CD4-positive, alpha-beta T cell treated with Interleukin-1 beta for 1 hour (primary cell): ENCODE measurements at regions not wholly inside any gene's neighbourhood (a gene's known extent, or its start where the extent isn't known, plus 50 kb on each side); places are given as distances from the start of the nearest gene placed in this dataset.

Experiments
- DNase-seq, 2 donors: peaks; one replicate each; pipeline ENCODE4 v3.0.0-alpha.2; 2020 to 2022

GRCh38 chr2:217219164-217219520 is 359.3 kb upstream of the TNP1 start:
- DNase-seq, result no peak

GRCh38 chr2:217218269-217219163 is 358.7 kb upstream of the TNP1 start:
- DNase-seq, result no peak

GRCh38 chr2:217216982-217217381 is 357.1 kb upstream of the TNP1 start:
- DNase-seq, result no peak

- no peak for DNase-seq
Measured at GRCh38 chr2:217216316-217216715, 356.5 kb upstream of the TNP1 start.

- no peak for DNase-seq
Measured at GRCh38 chr2:217215877-217216276, 356.0 kb upstream of the TNP1 start.

GRCh38 chr2:217208867-217209266 is 349.0 kb upstream of the TNP1 start:
- DNase-seq, result no peak

- DNase-seq, result no peak
Measured at GRCh38 chr2:217207699-217208010, 347.8 kb upstream of the TNP1 start.

- no peak for DNase-seq
Measured at GRCh38 chr2:217206907-217207698, 347.2 kb upstream of the TNP1 start.

GRCh38 chr2:217206016-217206725 is 346.3 kb upstream of the TNP1 start:
- DNase-seq, result no peak

GRCh38 chr2:217204358-217204757 is 344.5 kb upstream of the TNP1 start:
- no peak for DNase-seq

- DNase-seq, result no peak
Measured at GRCh38 chr2:217203086-217203485, 343.2 kb upstream of the TNP1 start.

GRCh38 chr2:217199255-217199630 is 339.4 kb upstream of the TNP1 start:
- no peak for DNase-seq

- DNase-seq, result no peak
Measured at GRCh38 chr2:217195658-217196446, 336.0 kb upstream of the TNP1 start.

- DNase-seq, result no peak
Measured at GRCh38 chr2:217195016-217195415, 335.2 kb upstream of the TNP1 start.

GRCh38 chr2:217193431-217194340 is 333.8 kb upstream of the TNP1 start:
- DNase-seq, result no peak

- no peak for DNase-seq
Measured at GRCh38 chr2:217192366-217192765, 332.5 kb upstream of the TNP1 start.

- DNase-seq, result no peak
Measured at GRCh38 chr2:217189747-217190146, 329.9 kb upstream of the TNP1 start.

GRCh38 chr2:217189131-217189530 is 329.3 kb upstream of the TNP1 start:
- DNase-seq, result no peak

- no peak for DNase-seq
Measured at GRCh38 chr2:217186668-217187159, 326.9 kb upstream of the TNP1 start.

- no peak for DNase-seq
Measured at GRCh38 chr2:217186152-217186551, 326.3 kb upstream of the TNP1 start.

GRCh38 chr2:217185265-217185995 is 325.6 kb upstream of the TNP1 start:
- DNase-seq, result no peak
